ENCODE measurements at regions not wholly inside any gene's neighbourhood (a gene's known extent, or its start where the extent isn't known, plus 50 kb on each side); places are given as distances from the start of the nearest gene placed in this dataset.

GRCh38 chr1:244287726-244288125 lies 164.0 kb downstream of the ADSS2 start:
- ATAC-seq = no peak
- no peak for DNase-seq
- no peak overlapping the region for H3K27ac ChIP-seq
- TF ChIP-seq POLR2A (IDR thresholded peaks at IDR 0.05) = no peak
- TF ChIP-seq, protein P1, sequence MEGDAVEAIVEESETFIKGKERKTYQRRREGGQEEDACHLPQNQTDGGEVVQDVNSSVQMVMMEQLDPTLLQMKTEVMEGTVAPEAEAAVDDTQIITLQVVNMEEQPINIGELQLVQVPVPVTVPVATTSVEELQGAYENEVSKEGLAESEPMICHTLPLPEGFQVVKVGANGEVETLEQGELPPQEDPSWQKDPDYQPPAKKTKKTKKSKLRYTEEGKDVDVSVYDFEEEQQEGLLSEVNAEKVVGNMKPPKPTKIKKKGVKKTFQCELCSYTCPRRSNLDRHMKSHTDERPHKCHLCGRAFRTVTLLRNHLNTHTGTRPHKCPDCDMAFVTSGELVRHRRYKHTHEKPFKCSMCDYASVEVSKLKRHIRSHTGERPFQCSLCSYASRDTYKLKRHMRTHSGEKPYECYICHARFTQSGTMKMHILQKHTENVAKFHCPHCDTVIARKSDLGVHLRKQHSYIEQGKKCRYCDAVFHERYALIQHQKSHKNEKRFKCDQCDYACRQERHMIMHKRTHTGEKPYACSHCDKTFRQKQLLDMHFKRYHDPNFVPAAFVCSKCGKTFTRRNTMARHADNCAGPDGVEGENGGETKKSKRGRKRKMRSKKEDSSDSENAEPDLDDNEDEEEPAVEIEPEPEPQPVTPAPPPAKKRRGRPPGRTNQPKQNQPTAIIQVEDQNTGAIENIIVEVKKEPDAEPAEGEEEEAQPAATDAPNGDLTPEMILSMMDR (IDR thresholded peaks at IDR 0.05) = no peak
- H3K9me3 ChIP-seq = peaks cover 0 to 9% (median 0%) of the 10 kb centered on the region in 12 donors
- no peaks in the 10 kb centered on the region for H3K27me3 ChIP-seq
- 71 to 83% (median 79%) methylated on average over 1 of the region's 1 CpG for WGBS, 4 donors
- intact Hi-C loops (cut with DNase I) = no loop called here
- H3K36me3 ChIP-seq = no peaks in the 10 kb centered on the region
- no peaks in the 10 kb centered on the region for H3K4me1 ChIP-seq
- no peak overlapping the region for H3K4me3 ChIP-seq

DNA sequence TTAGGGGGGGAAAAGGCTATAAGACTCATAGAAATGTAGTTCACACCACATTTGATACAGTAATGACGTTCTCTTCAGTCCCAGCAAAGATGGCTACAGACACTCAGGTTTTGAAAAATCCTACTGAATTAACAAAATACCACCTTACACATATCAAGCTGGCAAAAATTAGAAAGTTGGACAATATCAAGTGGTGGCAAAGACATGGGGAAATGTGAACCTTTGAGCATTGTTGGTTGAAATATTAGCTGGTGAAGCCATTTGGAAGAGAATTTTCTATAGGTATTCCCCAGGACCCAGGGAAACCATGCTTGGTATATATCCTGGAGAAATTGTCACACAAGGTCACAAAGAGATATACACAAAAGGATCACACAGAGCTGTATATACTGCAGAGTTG lies 163.0 kb downstream of the ADSS2 start:
- 93 to 100% (median 95%) methylated on average over 1 of the region's 1 CpG for WGBS, 4 donors
- no peaks in the 10 kb centered on the region for H3K36me3 ChIP-seq
- ATAC-seq = no peak
- H3K4me3 ChIP-seq = no peak overlapping the region
- no peaks in the 10 kb centered on the region for H3K4me1 ChIP-seq
- H3K9me3 ChIP-seq = peaks cover 0 to 9% (median 0%) of the 10 kb centered on the region in 12 donors
- H3K27me3 ChIP-seq = no peaks in the 10 kb centered on the region
- TF ChIP-seq, protein P1 (IDR thresholded peaks at IDR 0.05) = no peak
- no peak for TF ChIP-seq POLR2A (IDR thresholded peaks at IDR 0.05)
- H3K27ac ChIP-seq = no peak overlapping the region
- intact Hi-C loops (cut with DNase I) = no loop called here
- no peak for DNase-seq

- H3K36me3 ChIP-seq = no peaks in the 10 kb centered on the region
- H3K9me3 ChIP-seq = peaks cover 0 to 9% (median 0%) of the 10 kb centered on the region in 12 donors
- WGBS, 4 donors = 84 to 86% (median 85%) methylated on average over 11 of the region's 11 CpGs
- TF ChIP-seq POLR2A (IDR thresholded peaks at IDR 0.05) = no peak
- TF ChIP-seq, protein P1 (IDR thresholded peaks at IDR 0.05) = no peak
- DNase-seq = no peak
- H3K4me1 ChIP-seq = no peaks in the 10 kb centered on the region
- ATAC-seq = no peak
- H3K27ac ChIP-seq = no peak overlapping the region
- H3K27me3 ChIP-seq = no peaks in the 10 kb centered on the region
- H3K4me3 ChIP-seq = no peak overlapping the region
- intact Hi-C loops (cut with DNase I) = loop anchor here in 1 of 10 donors (5.0 kb wide), 1 partner anchor 948 kb away; no protein-coding TSS in a partner anchor
These were observed 161.5 kb downstream of the ADSS2 start for GRCh38 chr1:244289991-244290785.

GRCh38 chr1:244291236-244292201 lies 160.2 kb downstream of the ADSS2 start:
- Histone ChIP-seq H3K4me1 (no peaks in the 10 kb centered on the region), H3K9me3 (peaks cover 0 to 9% (median 0%) of the 10 kb centered on the region in 12 donors), H3K27ac (no peak overlapping the region), H3K27me3 (no peaks in the 10 kb centered on the region), H3K4me3 (no peak overlapping the region), H3K36me3 (no peaks in the 10 kb centered on the region)
- DNase-seq (no peak), ATAC-seq (no peak)
- intact Hi-C loops (cut with DNase I) = loop anchor here in 1 of 10 donors (5.0 kb wide), 1 partner anchor 949 kb away; no protein-coding TSS in a partner anchor
- TF ChIP-seq, protein P1 (IDR thresholded peaks at IDR 0.05) = no peak
- no peak for TF ChIP-seq POLR2A (IDR thresholded peaks at IDR 0.05)
- 82 to 91% (median 86%) methylated on average over 16 of the region's 16 CpGs for WGBS, 4 donors
